Thyroid gland (tissue), 4 donors: ENCODE measurements at regions not wholly inside any gene's neighbourhood (a gene's known extent, or its start where the extent isn't known, plus 50 kb on each side); places are given as distances from the start of the nearest gene placed in this dataset.

Experiments
- POLR2A ChIP-seq, 2 donors: fragments of 450-650 bp; IDR thresholded peaks; one replicate each; pipeline ENCODE4 v1.6.1; 2017; ENCODE audit warnings: antibody characterized with exemption in 2 of 2, mild to moderate bottlenecking in 2 of 2, moderate library complexity in 1 of 2
- TF ChIP-seq, protein P1 (sequence below), 6 experiments: fragments of 200-600 bp in 3 of 6; fragments of 450-650 bp in 3 of 6; sonication (generic) in 3 of 6; IDR thresholded peaks; one replicate each; pipeline ENCODE4 v1.5.1; 2016 to 2019; ENCODE audit warnings: antibody characterized with exemption in 6 of 6, mild to moderate bottlenecking in 2 of 6, inconsistent platforms in 1 of 6, moderate library complexity in 1 of 6

DNA sequence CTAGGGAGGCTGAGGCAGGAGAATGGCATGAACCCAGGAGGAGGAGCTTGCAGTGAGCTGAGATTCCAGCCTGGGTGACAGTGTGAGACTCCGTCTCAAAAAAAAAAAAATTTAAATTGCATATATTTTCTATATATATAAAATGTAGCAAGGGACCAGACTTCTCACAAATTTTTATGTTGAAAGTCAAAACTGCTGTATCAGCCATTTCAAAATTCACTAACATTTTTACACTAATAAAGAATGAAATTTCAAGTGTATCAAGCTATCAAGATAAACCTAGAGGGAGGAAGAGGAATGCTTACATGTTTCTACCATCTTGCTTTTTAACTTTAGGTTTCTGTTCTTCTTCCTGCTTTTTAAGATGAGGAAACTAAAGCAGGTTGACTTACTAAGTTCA is 464.0 kb downstream of the KCNJ3 start:
- TF ChIP-seq, protein P1, sequence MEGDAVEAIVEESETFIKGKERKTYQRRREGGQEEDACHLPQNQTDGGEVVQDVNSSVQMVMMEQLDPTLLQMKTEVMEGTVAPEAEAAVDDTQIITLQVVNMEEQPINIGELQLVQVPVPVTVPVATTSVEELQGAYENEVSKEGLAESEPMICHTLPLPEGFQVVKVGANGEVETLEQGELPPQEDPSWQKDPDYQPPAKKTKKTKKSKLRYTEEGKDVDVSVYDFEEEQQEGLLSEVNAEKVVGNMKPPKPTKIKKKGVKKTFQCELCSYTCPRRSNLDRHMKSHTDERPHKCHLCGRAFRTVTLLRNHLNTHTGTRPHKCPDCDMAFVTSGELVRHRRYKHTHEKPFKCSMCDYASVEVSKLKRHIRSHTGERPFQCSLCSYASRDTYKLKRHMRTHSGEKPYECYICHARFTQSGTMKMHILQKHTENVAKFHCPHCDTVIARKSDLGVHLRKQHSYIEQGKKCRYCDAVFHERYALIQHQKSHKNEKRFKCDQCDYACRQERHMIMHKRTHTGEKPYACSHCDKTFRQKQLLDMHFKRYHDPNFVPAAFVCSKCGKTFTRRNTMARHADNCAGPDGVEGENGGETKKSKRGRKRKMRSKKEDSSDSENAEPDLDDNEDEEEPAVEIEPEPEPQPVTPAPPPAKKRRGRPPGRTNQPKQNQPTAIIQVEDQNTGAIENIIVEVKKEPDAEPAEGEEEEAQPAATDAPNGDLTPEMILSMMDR (IDR thresholded peaks at IDR 0.05) = no peak
- no peak for TF ChIP-seq POLR2A (IDR thresholded peaks at IDR 0.05)
